Muscle layer of colon (tissue), 2 donors: ENCODE measurements at regions not wholly inside any gene's neighbourhood (a gene's known extent, or its start where the extent isn't known, plus 50 kb on each side); places are given as distances from the start of the nearest gene placed in this dataset.

Experiments
- H3K27ac ChIP-seq: one replicate; pipeline ENCODE4 v1.7.0; 2013; ENCODE audit warnings: low read depth, mild to moderate bottlenecking, low read length, moderate library complexity
- H3K27me3 ChIP-seq, 2 donors: one replicate each; pipeline ENCODE4 v1.7.0; 2013; ENCODE audit warnings: low read length in 2 of 2, mild to moderate bottlenecking in 2 of 2; ENCODE audit not compliant: insufficient read depth in 2 of 2, control insufficient read depth in 1 of 2
- H3K36me3 ChIP-seq: one replicate; pipeline ENCODE4 v1.7.0; 2013; ENCODE audit warnings: mild to moderate bottlenecking, low read length; ENCODE audit not compliant: insufficient read depth
- H3K4me1 ChIP-seq: one replicate; pipeline ENCODE4 v1.7.0; 2013; ENCODE audit warnings: mild to moderate bottlenecking, low read length; ENCODE audit not compliant: insufficient read depth
- H3K4me3 ChIP-seq, 2 donors: one replicate each; pipeline ENCODE4 v1.7.0; 2013; ENCODE audit warnings: low read length in 2 of 2, low read depth in 1 of 2, mild to moderate bottlenecking in 1 of 2, moderate library complexity in 1 of 2
- H3K9ac ChIP-seq: one replicate; pipeline ENCODE4 v1.7.0; 2013; ENCODE audit warnings: low read length
- H3K9me3 ChIP-seq: one replicate; pipeline ENCODE4 v1.7.0; 2013; ENCODE audit warnings: mild to moderate bottlenecking, low read length
- donor health status: abdominal sarcoma.
- donor health status: Adenocarcinoma of cecum.

DNA sequence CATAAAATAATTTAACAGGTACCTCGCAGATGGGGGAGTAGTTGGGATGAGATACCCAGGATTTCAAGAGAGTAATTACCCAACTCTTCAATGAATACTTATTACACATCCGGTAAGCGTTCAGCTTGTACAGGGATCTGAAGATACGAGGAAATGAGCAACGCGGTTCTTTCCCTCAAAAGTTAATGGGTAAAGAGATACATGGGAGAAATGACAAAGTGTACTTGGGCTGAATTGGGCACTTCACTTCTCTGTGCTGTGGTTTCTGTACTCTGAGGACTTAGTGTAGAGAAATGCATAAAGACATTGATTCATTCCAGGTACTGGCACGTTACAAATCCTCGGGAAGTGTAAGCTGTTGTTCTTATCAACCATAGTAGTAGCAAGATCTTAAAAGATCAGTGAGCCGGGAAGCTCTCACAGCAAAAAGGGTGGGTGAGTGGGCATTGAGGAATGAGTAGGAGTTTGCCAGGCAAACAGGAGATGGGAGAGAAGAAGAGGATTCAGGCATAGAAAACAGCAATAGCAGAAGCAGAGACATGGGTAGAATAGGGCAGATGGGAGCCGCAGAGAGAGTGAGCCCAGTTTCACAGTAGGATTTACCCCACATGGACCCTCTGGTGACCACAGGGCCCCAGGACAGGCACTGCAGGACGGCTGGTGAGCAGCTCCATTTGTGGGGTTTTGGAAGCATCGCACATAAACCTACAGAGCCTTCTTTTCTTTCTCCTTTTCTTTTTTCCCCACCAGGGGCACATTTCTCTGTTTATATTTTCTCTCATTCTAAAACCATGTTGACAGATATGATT, 304.3 kb upstream of the PITRM1 start:
- no peak overlapping the region for H3K9ac ChIP-seq
- H3K9me3 ChIP-seq, result no peaks in the 10 kb centered on the region
- no peaks in the 10 kb centered on the region for H3K36me3 ChIP-seq
- no peak overlapping the region for H3K27ac ChIP-seq
- H3K27me3 ChIP-seq, result no peaks in the 10 kb centered on the region
- no peak overlapping the region for H3K4me3 ChIP-seq
- peaks cover 13% of the 10 kb centered on the region for H3K4me1 ChIP-seq

DNA sequence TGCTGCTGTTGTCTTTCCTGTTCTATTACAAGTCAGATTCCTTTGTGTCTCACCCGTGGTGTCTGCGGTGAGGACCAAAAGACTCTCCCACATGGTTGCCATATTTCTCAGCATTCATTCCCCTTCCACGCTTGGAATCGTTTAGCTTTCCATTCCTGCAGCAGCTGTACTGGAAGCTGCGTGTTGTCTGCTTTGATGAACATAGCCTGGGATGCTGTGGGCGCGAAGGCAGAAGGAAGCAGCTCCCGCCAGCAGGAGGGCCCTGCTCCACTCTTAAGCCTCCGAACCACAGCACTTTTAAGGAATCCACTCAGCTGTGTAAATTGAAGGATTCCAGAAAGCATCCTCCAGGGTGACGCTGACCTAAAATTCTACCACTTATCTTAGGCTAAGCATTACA, 303.6 kb upstream of the PITRM1 start:
- no peak overlapping the region for H3K27ac ChIP-seq
- H3K4me3 ChIP-seq, result no peak overlapping the region
- no peaks in the 10 kb centered on the region for H3K9me3 ChIP-seq
- H3K4me1 ChIP-seq, result peaks cover 16% of the 10 kb centered on the region
- no peaks in the 10 kb centered on the region for H3K27me3 ChIP-seq
- H3K9ac ChIP-seq, result no peak overlapping the region
- no peaks in the 10 kb centered on the region for H3K36me3 ChIP-seq

DNA sequence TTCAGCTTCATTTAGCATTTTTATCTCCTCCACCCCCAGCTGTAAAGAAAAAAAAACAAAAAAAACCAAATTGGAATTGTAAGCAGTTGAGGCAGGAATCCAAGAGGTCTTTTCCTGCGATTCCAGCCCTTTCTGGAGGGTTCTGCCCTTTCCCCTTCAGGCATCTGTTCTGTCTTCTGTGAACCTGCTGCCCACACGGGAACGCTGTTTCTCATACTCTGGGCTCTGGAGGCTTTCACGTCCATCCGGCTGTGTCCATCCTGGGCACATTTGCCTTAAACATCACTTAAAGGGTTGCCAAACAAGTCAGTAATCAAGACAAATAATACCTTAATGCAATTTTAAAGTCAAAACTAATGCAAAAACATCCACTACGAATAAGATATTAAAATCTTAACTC, 302.8 kb upstream of the PITRM1 start:
- Histone ChIP-seq H3K4me1 (peaks cover 16% of the 10 kb centered on the region), H3K4me3 (no peak overlapping the region), H3K9ac (no peak overlapping the region), H3K27me3 (no peaks in the 10 kb centered on the region), H3K36me3 (no peaks in the 10 kb centered on the region), H3K9me3 (no peaks in the 10 kb centered on the region), H3K27ac (no peak overlapping the region)

DNA sequence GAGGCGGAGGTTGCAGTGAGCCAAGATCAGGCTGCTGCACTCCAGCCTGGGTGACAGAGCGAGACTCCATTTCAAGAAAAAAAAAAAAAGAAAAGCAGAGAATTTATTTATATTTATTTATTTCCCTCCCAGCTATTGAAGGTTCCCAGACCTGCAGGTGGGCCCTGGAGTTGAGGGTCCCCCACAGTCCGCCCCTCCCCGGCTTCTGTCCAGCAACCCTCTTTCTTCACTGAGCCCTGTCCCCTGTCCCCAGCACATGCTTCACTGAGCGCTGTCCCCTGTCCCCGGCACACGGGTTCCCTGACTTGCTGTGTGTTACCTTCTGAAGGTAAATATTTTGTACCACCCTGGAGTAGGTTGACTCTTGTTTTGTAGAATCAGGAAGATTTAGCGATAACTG, 301.7 kb upstream of the PITRM1 start:
- Histone ChIP-seq H3K4me1 (peaks cover 21% of the 10 kb centered on the region), H3K27me3 (no peaks in the 10 kb centered on the region), H3K27ac (no peak overlapping the region), H3K9ac (no peak overlapping the region), H3K36me3 (no peaks in the 10 kb centered on the region), H3K9me3 (no peaks in the 10 kb centered on the region), H3K4me3 (no peak overlapping the region)

GRCh38 chr10:3473271-3473670, 300.7 kb upstream of the PITRM1 start:
- Histone ChIP-seq H3K9me3 (no peaks in the 10 kb centered on the region), H3K9ac (no peak overlapping the region), H3K4me1 (peaks cover 31% of the 10 kb centered on the region), H3K4me3 (no peak overlapping the region), H3K36me3 (no peaks in the 10 kb centered on the region), H3K27ac (peak overlapping the region; percentile 73), H3K27me3 (no peaks in the 10 kb centered on the region)

DNA sequence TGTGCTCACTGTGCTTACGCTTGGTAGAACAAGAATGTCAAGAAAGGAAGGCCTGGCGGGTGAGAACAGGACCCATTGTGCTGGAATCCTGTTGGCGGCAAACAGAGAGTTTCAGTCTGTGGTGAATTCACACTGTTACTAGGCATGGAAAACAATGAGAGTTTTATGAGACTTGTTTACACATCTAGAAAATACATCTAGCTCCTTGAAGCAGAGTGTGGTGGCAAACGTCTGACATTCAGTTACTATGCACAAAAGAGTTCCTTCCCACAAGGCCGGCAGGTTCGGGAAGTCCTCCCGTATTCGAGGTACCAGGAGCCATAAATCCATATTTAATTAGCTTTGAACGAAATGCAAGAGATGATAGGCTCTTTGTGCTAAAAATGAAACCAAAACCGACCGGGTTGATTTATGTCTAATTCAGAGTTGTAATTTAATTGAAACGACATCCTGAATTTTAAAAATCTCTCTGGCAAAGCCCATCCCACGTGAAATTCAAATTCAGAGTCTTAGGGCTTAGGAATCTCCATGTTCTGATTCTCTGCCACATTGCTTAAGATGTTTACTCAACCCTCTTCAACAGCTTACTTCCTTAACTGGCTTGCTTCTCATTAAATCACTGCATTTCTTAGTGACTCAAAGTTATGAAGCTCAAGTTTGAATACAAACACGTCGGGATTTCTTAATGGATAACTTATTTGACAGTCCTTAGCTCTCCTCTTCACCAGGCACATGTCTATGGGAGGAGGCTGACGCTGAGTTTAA, 299.9 kb upstream of the PITRM1 start:
- Histone ChIP-seq H3K36me3 (no peaks in the 10 kb centered on the region), H3K9ac (peak overlapping the region; percentile 47), H3K4me3 (peak overlapping the region in 1 of 2 donors; percentile 39), H3K4me1 (peaks cover 35% of the 10 kb centered on the region), H3K9me3 (no peaks in the 10 kb centered on the region), H3K27ac (peak overlapping the region; percentile 73), H3K27me3 (no peaks in the 10 kb centered on the region)

GRCh38 chr10:3471927-3472286, 299.3 kb upstream of the PITRM1 start:
- no peaks in the 10 kb centered on the region for H3K36me3 ChIP-seq
- H3K4me1 ChIP-seq, result peaks cover 35% of the 10 kb centered on the region
- H3K27ac ChIP-seq, result peak overlapping the region; percentile 73
- H3K9me3 ChIP-seq, result no peaks in the 10 kb centered on the region
- H3K27me3 ChIP-seq, result no peaks in the 10 kb centered on the region
- no peak overlapping the region for H3K9ac ChIP-seq
- H3K4me3 ChIP-seq, result peak overlapping the region in 1 of 2 donors; percentile 39

- Histone ChIP-seq H3K9me3 (no peaks in the 10 kb centered on the region), H3K27me3 (no peaks in the 10 kb centered on the region), H3K4me1 (peaks cover 35% of the 10 kb centered on the region), H3K27ac (peak overlapping the region; percentile 73), H3K36me3 (no peaks in the 10 kb centered on the region), H3K9ac (no peak overlapping the region), H3K4me3 (peak overlapping the region in 1 of 2 donors; percentile 39)
Observed at GRCh38 chr10:3471472-3471871, 298.9 kb upstream of the PITRM1 start.

DNA sequence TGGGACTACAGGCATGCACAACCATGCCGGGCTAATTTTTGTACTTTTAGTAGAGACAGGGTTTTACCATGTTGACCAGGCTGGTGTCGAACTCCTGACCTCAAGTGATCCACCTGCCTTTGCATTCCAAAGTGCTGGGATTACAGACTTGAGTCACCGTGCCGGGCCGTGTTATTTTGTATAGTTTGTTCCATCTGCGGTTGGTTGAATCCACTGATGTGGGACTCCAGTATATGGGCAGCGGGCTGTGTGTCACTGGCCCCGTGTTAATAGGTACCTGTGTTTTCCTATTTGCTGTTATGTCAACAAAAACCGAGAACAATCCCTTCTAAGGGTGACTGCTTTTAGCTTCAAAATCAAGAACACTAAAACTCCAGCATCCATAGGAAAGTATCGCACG, 297.6 kb upstream of the PITRM1 start:
- H3K9ac ChIP-seq, result no peak overlapping the region
- H3K9me3 ChIP-seq, result no peaks in the 10 kb centered on the region
- no peak overlapping the region for H3K4me3 ChIP-seq
- H3K27ac ChIP-seq, result no peak overlapping the region
- H3K4me1 ChIP-seq, result peaks cover 39% of the 10 kb centered on the region
- H3K36me3 ChIP-seq, result no peaks in the 10 kb centered on the region
- H3K27me3 ChIP-seq, result no peaks in the 10 kb centered on the region

- Histone ChIP-seq H3K27ac (peak overlapping the region; percentile 82), H3K9ac (no peak overlapping the region), H3K36me3 (no peaks in the 10 kb centered on the region), H3K4me1 (peaks cover 44% of the 10 kb centered on the region), H3K4me3 (peak overlapping the region in 1 of 2 donors; percentile 35), H3K27me3 (no peaks in the 10 kb centered on the region), H3K9me3 (no peaks in the 10 kb centered on the region)
Observed at GRCh38 chr10:3469639-3470020, 297.0 kb upstream of the PITRM1 start.

DNA sequence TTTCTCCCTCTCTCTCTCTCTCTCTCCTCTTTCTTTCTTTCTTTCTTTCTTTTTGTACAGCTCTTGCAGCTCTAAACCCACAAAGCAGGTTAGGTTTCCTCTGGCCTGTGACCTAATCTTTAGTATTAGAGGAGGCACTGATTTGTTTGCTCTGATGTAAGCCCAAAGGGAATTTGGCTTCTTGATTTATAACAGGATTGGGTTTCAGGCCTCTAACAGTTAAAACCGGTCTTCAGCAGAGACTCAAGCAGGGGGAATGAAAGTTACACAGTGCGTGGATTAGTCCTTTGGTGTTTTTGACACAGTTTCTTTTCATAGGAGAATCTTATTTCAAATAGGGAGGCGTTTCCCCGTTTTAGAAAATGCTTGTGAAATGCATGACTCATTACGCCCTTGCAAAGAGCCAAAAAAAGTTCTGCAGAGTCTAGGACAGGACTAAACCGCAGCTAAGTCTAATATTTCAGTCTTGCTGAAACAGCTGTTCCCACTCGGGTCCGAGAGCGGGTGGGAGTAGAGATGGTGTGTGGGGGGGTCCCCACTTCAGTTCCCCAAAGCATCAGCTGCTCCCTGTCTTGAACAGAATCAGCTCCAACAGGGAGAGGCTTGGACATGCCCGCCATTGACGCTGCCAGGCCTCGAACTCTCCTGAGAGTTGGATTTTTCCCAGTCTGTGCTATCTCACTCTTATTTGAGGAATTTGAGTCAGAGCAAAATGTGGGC, 296.5 kb upstream of the PITRM1 start:
- H3K9ac ChIP-seq, result no peak overlapping the region

More for the DNA sequence above, 296.5 kb upstream of the PITRM1 start:
- Histone ChIP-seq H3K4me1 (peaks cover 45% of the 10 kb centered on the region), H3K4me3 (peak overlapping the region in 1 of 2 donors; percentile 35), H3K27me3 (no peaks in the 10 kb centered on the region), H3K36me3 (no peaks in the 10 kb centered on the region), H3K27ac (peak overlapping the region; percentile 82), H3K9me3 (no peaks in the 10 kb centered on the region)
